Neural progenitor cell (in vitro differentiated cells): ENCODE measurements at regions not wholly inside any gene's neighbourhood (a gene's known extent, or its start where the extent isn't known, plus 50 kb on each side); places are given as distances from the start of the nearest gene placed in this dataset.

Experiments
- DNase-seq: peaks from one replicate; pipeline ENCODE4 v3.0.0-alpha.2; 2016; ENCODE audit warnings: low spot score
- H2AFZ ChIP-seq: fragments of 200-600 bp; sonication (generic); replicated peaks from 2 replicates; pipeline ENCODE4 v1.6.1; 2016; ENCODE audit warnings: antibody characterized with exemption
- H3F3A ChIP-seq: fragments of 200-600 bp; sonication (generic); 2 replicates; pipeline ENCODE4 v1.6.1; 2016; ENCODE audit warnings: antibody characterized with exemption, low read depth
- H3K27ac ChIP-seq: fragments of 200-600 bp; sonication (generic); 2 replicates; pipeline ENCODE4 v1.5.1; 2016; ENCODE audit warnings: mild to moderate bottlenecking
- H3K27me3 ChIP-seq: fragments of 200-600 bp; sonication (generic); 2 replicates; pipeline ENCODE4 v1.6.1; 2016; ENCODE audit warnings: mild to moderate bottlenecking, moderate library complexity
- H3K36me3 ChIP-seq: fragments of 200-600 bp; sonication (generic); 2 replicates; pipeline ENCODE4 v1.5.1; 2016
- H3K4me1 ChIP-seq: fragments of 200-600 bp; sonication (generic); 2 replicates; pipeline ENCODE4 v1.6.1; 2016; ENCODE audit warnings: mixed run types
- H3K4me2 ChIP-seq: fragments of 200-600 bp; sonication (generic); 2 replicates; pipeline ENCODE4 v1.6.1; 2016
- H3K4me3 ChIP-seq: fragments of 200-600 bp; sonication (generic); 2 replicates; pipeline ENCODE4 v1.5.1; 2016
- H3K79me2 ChIP-seq: fragments of 200-600 bp; sonication (generic); 2 replicates; pipeline ENCODE4 v1.6.1; 2016; ENCODE audit warnings: low read depth
- H3K9ac ChIP-seq: fragments of 200-600 bp; sonication (generic); 2 replicates; pipeline ENCODE4 v1.6.1; 2016
- H3K9me3 ChIP-seq: fragments of 200-600 bp; sonication (generic); 2 replicates; pipeline ENCODE4 v1.5.1; 2016; ENCODE audit warnings: low read depth
- H4K20me1 ChIP-seq: fragments of 200-600 bp; sonication (generic); 2 replicates; pipeline ENCODE4 v1.6.1; 2016; ENCODE audit warnings: low read depth
- H3K27ac Mint-ChIP-seq: 3 replicates; pipeline ENCODE4 v1.8.0; 2021; ENCODE audit warnings: mixed read lengths
- H3K27me3 Mint-ChIP-seq: 2 replicates; pipeline ENCODE4 v1.8.0; 2022; ENCODE audit warnings: low read depth, mild to moderate bottlenecking, inconsistent platforms, moderate library complexity, mixed read lengths; ENCODE audit not compliant: insufficient read depth
- H3K36me3 Mint-ChIP-seq: 3 replicates; pipeline ENCODE4 v1.8.0; 2021; ENCODE audit warnings: mixed read lengths
- H3K4me1 Mint-ChIP-seq: 3 replicates; pipeline ENCODE4 v1.8.0; 2021; ENCODE audit warnings: mixed read lengths
- H3K4me3 Mint-ChIP-seq: 3 replicates; pipeline ENCODE4 v1.8.0; 2021; ENCODE audit warnings: mild to moderate bottlenecking, moderate library complexity, mixed read lengths
- H3K9me3 Mint-ChIP-seq: 3 replicates; pipeline ENCODE4 v1.8.0; 2020; ENCODE audit warnings: mixed read lengths
- CTCF ChIP-seq: fragments of 200-600 bp; sonication (generic); IDR thresholded peaks from 2 replicates; pipeline ENCODE4 v1.5.1; 2017; ENCODE audit warnings: antibody characterized with exemption, mild to moderate bottlenecking
- EZH2 ChIP-seq: fragments of 200-600 bp; sonication (generic); IDR thresholded peaks from 2 replicates; pipeline ENCODE4 v1.6.1; 2017; ENCODE audit warnings: antibody characterized with exemption, mild to moderate bottlenecking, moderate library complexity
- EZH2phosphoT487 ChIP-seq: fragments of 200-600 bp; sonication (generic); IDR thresholded peaks from 2 replicates; pipeline ENCODE4 v1.6.1; 2017; ENCODE audit warnings: antibody characterized with exemption

GRCh38 chr5:73378765-73379164 lies 69.8 kb downstream of the FOXD1 start:
- H3K9ac ChIP-seq = no peak overlapping the region
- Mint-ChIP-seq H3K4me3 (no peak overlapping the region), H3K36me3 (peaks cover 2% of the 10 kb centered on the region), H3K9me3 (peaks cover 15% of the 10 kb centered on the region), H3K4me1 (peaks cover 8% of the 10 kb centered on the region), H3K27me3 (peaks cover 3% of the 10 kb centered on the region), H3K27ac (no peak overlapping the region)
- H3K27me3 ChIP-seq = no peaks in the 10 kb centered on the region
- no peak for DNase-seq
- no peaks in the 10 kb centered on the region for H3F3A ChIP-seq
- H4K20me1 ChIP-seq = no peaks in the 10 kb centered on the region
- H3K4me2 ChIP-seq = no peak overlapping the region
- no peak overlapping the region for H3K27ac ChIP-seq
- H3K9me3 ChIP-seq = no peaks in the 10 kb centered on the region
- H3K4me1 ChIP-seq = peaks cover 5% of the 10 kb centered on the region
- TF ChIP-seq EZH2phosphoT487 (no peak), CTCF (no peak), EZH2 (no peak)
- H3K79me2 ChIP-seq = no peaks in the 10 kb centered on the region
- no peaks in the 10 kb centered on the region for H3K36me3 ChIP-seq
- no peak overlapping the region for H3K4me3 ChIP-seq
- no peak overlapping the region for H2AFZ ChIP-seq

GRCh38 chr5:73378070-73378469 lies 70.5 kb downstream of the FOXD1 start:
- no peaks in the 10 kb centered on the region for H3K36me3 ChIP-seq
- no peak overlapping the region for H3K27ac ChIP-seq
- peaks cover 8% of the 10 kb centered on the region for H3K4me1 Mint-ChIP-seq
- H3K79me2 ChIP-seq = no peaks in the 10 kb centered on the region
- peaks cover 2% of the 10 kb centered on the region for H3K36me3 Mint-ChIP-seq
- no peaks in the 10 kb centered on the region for H3F3A ChIP-seq
- H3K4me3 ChIP-seq = no peak overlapping the region
- peak overlapping the region; percentile 66 for H2AFZ ChIP-seq
- no peak overlapping the region for H3K9ac ChIP-seq
- H3K4me1 ChIP-seq = peaks cover 5% of the 10 kb centered on the region
- DNase-seq = no peak
- H3K4me2 ChIP-seq = no peak overlapping the region
- no peaks in the 10 kb centered on the region for H3K9me3 ChIP-seq
- H3K4me3 Mint-ChIP-seq = no peak overlapping the region
- TF ChIP-seq EZH2phosphoT487 = no peak
- no peak for TF ChIP-seq EZH2
- no peak for TF ChIP-seq CTCF
- peaks cover 14% of the 10 kb centered on the region for H3K9me3 Mint-ChIP-seq
- H3K27me3 Mint-ChIP-seq = peaks cover 4% of the 10 kb centered on the region
- H3K27ac Mint-ChIP-seq = peak overlapping the region; percentile 59
- no peaks in the 10 kb centered on the region for H3K27me3 ChIP-seq
- H4K20me1 ChIP-seq = no peaks in the 10 kb centered on the region

- Histone ChIP-seq H4K20me1 (no peaks in the 10 kb centered on the region), H2AFZ (no peak overlapping the region), H3K27me3 (no peaks in the 10 kb centered on the region), H3K9ac (no peak overlapping the region), H3K79me2 (no peaks in the 10 kb centered on the region), H3K4me2 (no peak overlapping the region), H3K27ac (no peak overlapping the region), H3F3A (no peaks in the 10 kb centered on the region), H3K4me3 (no peak overlapping the region), H3K4me1 (peaks cover 5% of the 10 kb centered on the region), H3K9me3 (no peaks in the 10 kb centered on the region), H3K36me3 (no peaks in the 10 kb centered on the region)
- Mint-ChIP-seq H3K9me3 (peaks cover 8% of the 10 kb centered on the region), H3K4me1 (peaks cover 8% of the 10 kb centered on the region), H3K27me3 (peaks cover 4% of the 10 kb centered on the region), H3K36me3 (peaks cover 2% of the 10 kb centered on the region), H3K4me3 (no peak overlapping the region), H3K27ac (no peak overlapping the region)
- no peak for TF ChIP-seq CTCF
- TF ChIP-seq EZH2 = no peak
- no peak for TF ChIP-seq EZH2phosphoT487
- no peak for DNase-seq
Observed at GRCh38 chr5:73376618-73377170, 71.9 kb downstream of the FOXD1 start.
